ENCODE measurements at regions not wholly inside any gene's neighbourhood (a gene's known extent, or its start where the extent isn't known, plus 50 kb on each side); places are given as distances from the start of the nearest gene placed in this dataset.

GRCh38 chr5:155293605-155294178, 280.1 kb downstream of the KIF4B start:
- no peak for TF ChIP-seq POLR2A (IDR thresholded peaks at IDR 0.05)
- TF ChIP-seq POLR2AphosphoS5 (IDR thresholded peaks at IDR 0.05), result no peak
